Fibroblast of skin of left quadriceps (primary cell): ENCODE measurements at regions not wholly inside any gene's neighbourhood (a gene's known extent, or its start where the extent isn't known, plus 50 kb on each side); places are given as distances from the start of the nearest gene placed in this dataset.

Experiments used
- DNase-seq, 2 experiments: peaks; one replicate each; pipeline ENCODE4 v3.0.0-alpha.2; 2013; ENCODE audit warnings: low read depth in 2 of 2

GRCh38 chr10:31754803-31755624, 173.6 kb downstream of the ARHGAP12 start:
- DNase-seq: no peak

GRCh38 chr10:31753681-31754080, 174.9 kb downstream of the ARHGAP12 start:
- no peak for DNase-seq

- no peak for DNase-seq
Observed at GRCh38 chr10:31752170-31752569, 176.5 kb downstream of the ARHGAP12 start.

GRCh38 chr10:31751738-31752080, 176.9 kb downstream of the ARHGAP12 start:
- no peak for DNase-seq

- no peak for DNase-seq
Observed at GRCh38 chr10:31751051-31751737, 177.4 kb downstream of the ARHGAP12 start.

GRCh38 chr10:31749981-31750840, 178.4 kb downstream of the ARHGAP12 start:
- DNase-seq: no peak

GRCh38 chr10:31749301-31749700, 179.3 kb downstream of the ARHGAP12 start:
- DNase-seq: no peak

GRCh38 chr10:31745612-31746376, 182.8 kb downstream of the ARHGAP12 start:
- DNase-seq: peak; percentile 88

- no peak for DNase-seq
Observed at GRCh38 chr10:31744025-31744424, 184.6 kb downstream of the ARHGAP12 start.

GRCh38 chr10:31742255-31742654, 186.4 kb downstream of the ARHGAP12 start:
- DNase-seq: no peak

- DNase-seq: no peak
Observed at GRCh38 chr10:31741473-31741872, 187.2 kb downstream of the ARHGAP12 start.

GRCh38 chr10:31739711-31740110, 188.9 kb downstream of the ARHGAP12 start:
- peak; percentile 97 for DNase-seq

- DNase-seq: no peak
Observed at GRCh38 chr10:31739146-31739545, 189.5 kb downstream of the ARHGAP12 start.

GRCh38 chr10:31731711-31732110, 196.9 kb downstream of the ARHGAP12 start:
- no peak for DNase-seq

GRCh38 chr10:31730776-31731175, 197.9 kb downstream of the ARHGAP12 start:
- no peak for DNase-seq

- DNase-seq: no peak
Observed at GRCh38 chr10:31728698-31729224, 199.9 kb downstream of the ARHGAP12 start.

- DNase-seq: no peak
Observed at GRCh38 chr10:31725436-31725835, 203.2 kb downstream of the ARHGAP12 start.

- no peak for DNase-seq
Observed at GRCh38 chr10:31724296-31724695, 204.3 kb downstream of the ARHGAP12 start.

GRCh38 chr10:31723106-31723750, 205.4 kb downstream of the ARHGAP12 start:
- no peak for DNase-seq

GRCh38 chr10:31721096-31721495, 207.5 kb downstream of the ARHGAP12 start:
- no peak for DNase-seq

- no peak for DNase-seq
Observed at GRCh38 chr10:31720546-31720945, 208.1 kb downstream of the ARHGAP12 start.
